ENCODE measurements at regions not wholly inside any gene's neighbourhood (a gene's known extent, or its start where the extent isn't known, plus 50 kb on each side); places are given as distances from the start of the nearest gene placed in this dataset.

- no peak for ATAC-seq
Measured at GRCh38 chr1:198472997-198473396, 67.5 kb downstream of the ATP6V1G3 start.

GRCh38 chr1:198472119-198472518 lies 68.4 kb downstream of the ATP6V1G3 start:
- no peak for ATAC-seq
- TF ChIP-seq PATZ1 (CRISPR knock-in tag; IDR thresholded peaks at IDR 0.05; ENCODE audit: borderline replicate concordance) (no peak), ISL1 (CRISPR knock-in tag; IDR thresholded peaks at IDR 0.05) (no peak), ZNF565 (CRISPR knock-in tag; conservative IDR thresholded peaks at IDR 0.05; ENCODE audit: low read depth) (no peak), CSRNP3 (CRISPR knock-in tag; IDR thresholded peaks at IDR 0.05) (no peak), TSHZ2 (CRISPR knock-in tag; IDR thresholded peaks at IDR 0.05) (no peak), BACH2 (CRISPR knock-in tag; IDR thresholded peaks at IDR 0.05; ENCODE audit: borderline replicate concordance) (no peak), ZFP3 (CRISPR knock-in tag; IDR thresholded peaks at IDR 0.05) (no peak), TOX (CRISPR knock-in tag; IDR thresholded peaks at IDR 0.05; ENCODE audit: borderline replicate concordance) (no peak), ARNTL (CRISPR knock-in tag; IDR thresholded peaks at IDR 0.05; ENCODE audit: borderline replicate concordance, low read depth) (no peak), GLIS3 (CRISPR knock-in tag; IDR thresholded peaks at IDR 0.05) (no peak)

More at GRCh38 chr1:198472997-198473396, 67.5 kb downstream of the ATP6V1G3 start:
- TF ChIP-seq CSDC2 (CRISPR knock-in tag; IDR thresholded peaks at IDR 0.05) (no peak), SNAI2 (CRISPR knock-in tag; IDR thresholded peaks at IDR 0.05) (no peak), RARB (CRISPR knock-in tag; IDR thresholded peaks at IDR 0.05) (no peak), CSRNP3 (CRISPR knock-in tag; IDR thresholded peaks at IDR 0.05) (no peak), PPARA (CRISPR knock-in tag; IDR thresholded peaks at IDR 0.05; ENCODE audit: borderline replicate concordance) (no peak), GLIS3 (CRISPR knock-in tag; IDR thresholded peaks at IDR 0.05) (no peak), PATZ1 (CRISPR knock-in tag; IDR thresholded peaks at IDR 0.05; ENCODE audit: borderline replicate concordance) (no peak), ZNF70 (CRISPR knock-in tag; IDR thresholded peaks at IDR 0.05) (no peak), ZFP3 (CRISPR knock-in tag; IDR thresholded peaks at IDR 0.05) (no peak), ARNTL (CRISPR knock-in tag; IDR thresholded peaks at IDR 0.05; ENCODE audit: borderline replicate concordance, low read depth) (no peak), ESRRG (CRISPR knock-in tag; IDR thresholded peaks at IDR 0.05) (no peak), POU6F1 (CRISPR knock-in tag; IDR thresholded peaks at IDR 0.05; ENCODE audit: borderline replicate concordance, low read depth) (no peak)

GRCh38 chr1:198467907-198468306 lies 72.6 kb downstream of the ATP6V1G3 start:
- ATAC-seq = peak; percentile 42; the same call in 2 of the 3 replicates
- TF ChIP-seq ISL1 (CRISPR knock-in tag; IDR thresholded peaks at IDR 0.05) (no peak), CSDC2 (CRISPR knock-in tag; IDR thresholded peaks at IDR 0.05) (no peak), POU6F1 (CRISPR knock-in tag; IDR thresholded peaks at IDR 0.05; ENCODE audit: borderline replicate concordance, low read depth) (no peak), SNAI2 (CRISPR knock-in tag; IDR thresholded peaks at IDR 0.05) (no peak), ZC3H10 (CRISPR knock-in tag; IDR thresholded peaks at IDR 0.05) (no peak), GLIS3 (CRISPR knock-in tag; IDR thresholded peaks at IDR 0.05) (no peak)

Measured in SK-N-SH treated with all-trans-retinoic acid at 6 μM for 48 hours (cell line).